Suppressor macrophage treated with lipopolysaccharide for 4 hours (primary cell): ENCODE measurements at regions not wholly inside any gene's neighbourhood (a gene's known extent, or its start where the extent isn't known, plus 50 kb on each side); places are given as distances from the start of the nearest gene placed in this dataset.
"Not testable (repeated sequence)": the region's sequence is repeated elsewhere in the genome, so short reads cannot be mapped to it uniquely, and the experiment has no call there.

Source experiments
- DNase-seq: peaks from one replicate; pipeline ENCODE4 v3.0.0-alpha.2; 2020

DNA sequence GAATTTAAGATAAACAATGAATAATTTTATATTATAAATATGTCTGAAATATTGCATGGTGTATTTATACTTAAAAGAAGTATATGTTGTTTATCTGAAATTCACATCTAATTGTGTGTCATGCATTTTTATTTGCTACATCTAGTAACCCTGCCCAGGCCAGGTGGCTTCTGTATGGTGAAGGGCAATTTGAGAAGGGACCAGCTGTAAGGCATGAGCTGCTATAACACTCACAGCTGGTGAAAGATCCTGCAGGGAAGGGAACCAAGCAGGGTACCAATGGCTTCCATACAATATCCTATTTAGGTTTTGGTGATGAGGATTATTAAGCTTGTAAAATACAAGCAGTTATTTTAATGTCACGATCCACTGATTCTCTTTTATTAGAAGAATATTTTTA is 921.8 kb upstream of the GJE1 start:
- DNase-seq: no peak

DNA sequence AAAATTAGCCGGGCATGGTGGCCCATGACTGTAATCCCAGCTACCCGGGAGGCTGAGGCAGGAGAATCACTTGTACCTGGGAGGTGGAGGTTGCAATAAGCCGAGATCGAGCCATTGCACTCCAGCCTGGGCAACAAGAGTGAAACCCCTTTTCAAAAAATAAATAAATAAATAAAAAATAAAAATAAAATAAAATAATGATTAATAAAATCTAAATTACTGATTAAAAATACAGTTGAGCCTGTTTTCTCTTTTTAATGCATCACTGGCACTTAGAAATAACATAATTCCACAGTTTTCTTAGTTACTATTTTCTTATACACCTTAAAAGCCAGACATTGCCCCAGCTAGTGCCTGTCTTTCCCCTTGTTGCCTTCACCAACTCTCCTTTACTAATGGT is 922.8 kb upstream of the GJE1 start:
- DNase-seq: no peak

DNA sequence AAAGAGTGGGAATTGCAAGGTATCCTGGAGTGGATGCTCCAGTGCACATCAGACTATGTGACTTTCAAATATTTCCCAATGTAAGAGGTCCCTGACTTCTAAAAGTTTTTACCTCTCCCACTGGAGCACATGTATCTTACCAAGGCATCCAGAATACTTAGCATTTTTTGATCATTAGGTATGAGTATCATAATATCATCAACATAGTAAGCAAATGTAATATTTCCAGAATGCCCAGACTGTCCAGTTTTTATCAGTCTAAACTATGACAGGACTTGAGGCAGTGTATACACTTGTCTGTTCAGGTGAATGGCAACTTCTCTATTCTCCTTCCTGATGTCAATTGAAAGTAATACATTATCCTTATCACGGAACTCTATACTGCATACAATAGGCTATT is 924.6 kb upstream of the GJE1 start:
- no peak for DNase-seq

DNA sequence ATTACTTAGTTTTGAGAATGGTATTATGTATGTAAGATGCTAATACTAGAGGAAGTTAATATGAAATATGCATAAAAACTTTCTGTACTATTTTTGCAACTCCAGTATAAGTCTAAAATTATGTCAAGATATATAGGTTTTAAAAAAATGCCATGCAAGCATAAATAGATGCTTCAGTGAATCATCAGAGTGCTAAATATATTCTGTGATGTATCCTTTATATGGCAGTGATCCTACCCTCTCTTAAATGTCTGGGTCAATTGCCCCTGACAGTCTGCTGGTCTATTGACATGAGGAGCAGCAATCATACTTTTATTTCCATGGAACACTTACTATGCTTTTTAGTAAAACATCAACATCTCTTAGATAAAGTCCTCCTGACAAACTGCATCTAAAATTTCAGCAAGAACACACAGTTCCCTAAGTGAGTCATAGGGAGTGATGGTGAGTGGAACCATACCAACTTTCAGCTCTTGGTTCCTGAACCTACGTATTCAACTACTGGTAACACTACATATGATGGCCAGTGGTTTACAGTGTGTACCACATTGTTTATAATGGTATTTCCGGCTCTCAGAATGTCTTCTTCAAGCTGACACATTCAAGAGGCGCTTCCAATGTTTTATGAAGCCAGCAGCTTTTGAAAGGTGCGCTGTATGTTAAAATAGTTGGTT is 928.7 kb upstream of the GJE1 start:
- no peak for DNase-seq

DNA sequence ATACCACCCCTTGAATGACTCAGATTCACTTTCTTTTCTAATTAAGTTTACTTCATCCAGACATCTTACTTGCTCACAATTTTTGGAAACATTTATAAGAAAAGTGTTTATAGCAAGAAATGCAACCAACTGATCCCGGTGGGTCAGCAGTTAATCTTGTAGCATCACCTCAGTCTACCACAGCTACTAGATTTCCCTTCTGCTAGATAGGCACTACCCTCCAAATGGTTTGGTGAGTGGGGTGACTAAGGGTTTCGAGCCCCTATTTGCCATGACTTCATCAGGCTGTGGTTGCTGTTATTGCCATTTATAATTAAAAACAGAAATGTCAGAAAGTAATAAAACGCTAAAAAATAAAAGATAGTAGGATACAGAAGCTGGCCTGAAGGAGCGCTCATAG is 930.1 kb upstream of the GJE1 start:
- DNase-seq: no peak

DNA sequence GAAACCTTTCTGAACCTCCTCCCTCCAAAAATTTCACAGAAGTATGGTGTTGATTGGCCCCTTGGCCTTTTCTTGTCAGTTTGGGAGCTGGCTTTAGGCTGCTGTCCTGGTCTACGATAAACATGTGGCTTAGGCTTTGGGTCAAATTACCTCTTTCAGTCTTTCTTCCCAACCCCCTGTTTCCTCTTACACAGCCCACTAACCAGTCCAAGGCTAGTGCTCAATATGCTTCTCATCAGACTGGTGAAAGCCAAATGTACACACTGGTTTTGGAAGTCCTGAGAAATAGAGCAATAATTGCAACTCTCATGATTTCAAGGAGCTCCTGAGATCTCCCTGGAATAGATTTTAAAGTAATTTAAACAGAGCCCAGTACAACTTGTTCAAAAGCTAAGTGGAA is 933.7 kb upstream of the GJE1 start:
- DNase-seq: no peak

DNA sequence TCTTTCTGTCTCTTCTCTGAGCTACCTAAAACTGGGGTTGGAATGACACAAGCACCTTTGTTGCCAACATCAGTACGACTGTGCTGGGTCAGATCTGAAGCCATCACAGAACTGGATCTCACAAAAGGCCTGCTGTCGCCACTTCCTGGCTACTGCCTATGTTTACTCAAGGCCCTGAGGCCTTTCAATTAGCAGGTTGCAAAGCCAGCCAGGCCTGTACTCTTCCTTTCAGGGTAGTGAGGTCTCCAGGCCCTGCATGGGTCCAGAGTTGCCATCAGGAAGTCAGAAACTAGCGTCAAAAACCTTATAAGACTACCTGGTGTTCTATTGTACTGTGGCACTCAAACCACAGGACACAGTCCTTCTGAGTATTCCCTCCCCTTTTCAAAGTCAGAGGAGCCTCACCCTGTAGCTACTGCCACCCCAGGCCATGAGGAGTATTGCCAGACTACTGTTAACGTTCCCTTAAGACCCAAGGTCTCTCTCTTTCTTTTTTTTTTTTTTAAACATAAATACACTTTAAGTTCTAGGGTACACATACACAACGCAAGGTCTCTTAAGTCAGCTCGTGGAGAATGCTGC is 937.4 kb upstream of the GJE1 start:
- DNase-seq: no peak

DNA sequence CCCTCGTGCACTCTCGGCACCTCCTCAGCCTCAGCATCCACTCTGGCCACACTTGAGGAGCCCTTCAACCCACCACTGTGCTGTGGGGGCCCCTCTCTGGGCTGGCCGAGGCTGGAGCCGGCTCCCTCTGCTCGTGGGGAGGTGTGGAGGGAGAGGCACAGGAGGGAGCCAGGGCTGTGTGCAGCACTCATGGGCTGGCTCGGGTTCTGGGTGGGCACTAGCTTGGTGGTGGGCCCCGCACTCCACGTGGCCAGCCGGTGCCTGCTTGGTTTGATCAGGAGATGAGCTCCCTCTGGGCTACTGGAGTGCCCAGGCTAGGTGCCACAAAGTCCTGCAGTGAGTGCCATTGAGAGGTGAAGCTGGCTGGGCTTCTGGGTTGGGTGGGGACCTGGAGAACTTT is 949.4 kb upstream of the GJE1 start:
- no peak for DNase-seq

DNA sequence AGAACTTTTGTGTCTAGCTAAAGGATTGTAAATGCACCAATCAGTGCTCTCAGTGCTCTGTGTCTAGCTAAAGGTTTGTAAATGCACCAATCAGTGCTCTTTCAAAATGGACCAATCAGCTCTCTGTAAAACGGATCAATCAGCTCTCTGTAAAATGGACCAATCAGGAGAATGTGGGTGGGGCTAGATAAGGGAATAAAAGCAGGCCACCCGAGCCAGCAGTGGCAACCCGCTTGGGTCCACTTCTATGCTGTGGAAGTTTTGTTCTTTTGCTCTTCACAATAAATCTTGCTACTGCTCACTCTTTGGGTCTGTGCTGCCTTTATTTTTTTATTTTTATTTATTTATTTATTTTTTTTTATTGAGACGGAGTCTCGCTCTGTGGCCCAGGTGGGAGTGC is 957.3 kb upstream of the GJE1 start:
- not testable (repeated sequence) for DNase-seq

DNA sequence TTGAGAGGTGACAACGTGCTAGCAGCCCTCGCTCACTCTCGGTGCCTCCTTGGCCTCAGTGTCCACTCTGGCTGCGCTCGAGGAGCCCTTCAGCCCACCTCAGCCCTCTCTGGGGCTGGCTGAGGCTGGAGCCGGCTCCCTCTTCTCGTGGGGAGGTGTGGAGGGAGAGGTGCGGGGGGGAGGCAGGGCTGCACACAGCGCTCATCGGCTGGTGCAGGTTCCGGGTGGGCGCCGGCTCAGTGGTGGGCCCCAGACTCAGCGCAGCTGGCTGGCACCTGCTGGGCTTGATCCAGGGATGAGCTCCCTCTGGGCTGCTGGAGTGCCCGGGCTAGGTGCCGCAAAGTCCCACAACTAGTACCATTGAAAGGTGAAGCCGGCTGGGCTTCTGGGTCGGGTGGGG is 957.8 kb upstream of the GJE1 start:
- DNase-seq: no peak

DNA sequence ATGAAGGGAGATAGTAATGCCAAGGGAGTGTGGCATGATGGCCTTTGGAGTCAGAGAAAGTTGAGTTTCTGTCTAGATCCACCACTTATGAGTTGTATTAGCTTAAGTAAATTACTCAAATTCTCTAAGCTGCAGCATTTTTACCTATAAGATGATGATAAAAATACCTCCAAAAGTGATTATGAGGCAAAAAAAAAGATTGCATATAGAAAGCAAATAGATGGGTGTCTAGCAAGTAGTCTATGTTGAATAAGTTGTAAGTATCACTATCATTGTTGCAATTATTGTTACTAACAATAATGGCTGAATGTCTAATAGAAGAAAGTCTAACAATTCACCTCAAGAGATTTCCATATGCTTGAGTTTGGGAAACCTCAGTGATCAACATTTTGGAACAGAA is 959.2 kb upstream of the GJE1 start:
- no peak for DNase-seq

DNA sequence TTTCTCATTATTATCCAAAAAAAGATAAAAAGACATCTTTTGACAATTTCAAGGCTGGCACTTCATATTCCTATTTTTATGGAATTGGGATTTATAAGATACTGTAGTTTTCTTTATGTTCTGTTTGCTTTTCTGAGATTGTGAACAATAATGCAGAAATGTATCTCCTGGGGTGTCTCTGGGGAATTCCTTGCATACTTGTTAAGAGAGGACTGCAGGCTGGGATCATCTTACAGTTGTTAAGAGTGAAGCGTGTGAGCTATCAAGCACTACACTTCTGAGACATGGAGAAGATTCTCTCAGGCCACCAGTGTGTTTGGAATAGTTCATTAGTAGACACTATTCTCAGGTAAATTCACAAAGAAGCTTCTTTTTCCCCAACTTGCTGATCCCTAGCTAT is 963.3 kb upstream of the GJE1 start:
- no peak for DNase-seq

DNA sequence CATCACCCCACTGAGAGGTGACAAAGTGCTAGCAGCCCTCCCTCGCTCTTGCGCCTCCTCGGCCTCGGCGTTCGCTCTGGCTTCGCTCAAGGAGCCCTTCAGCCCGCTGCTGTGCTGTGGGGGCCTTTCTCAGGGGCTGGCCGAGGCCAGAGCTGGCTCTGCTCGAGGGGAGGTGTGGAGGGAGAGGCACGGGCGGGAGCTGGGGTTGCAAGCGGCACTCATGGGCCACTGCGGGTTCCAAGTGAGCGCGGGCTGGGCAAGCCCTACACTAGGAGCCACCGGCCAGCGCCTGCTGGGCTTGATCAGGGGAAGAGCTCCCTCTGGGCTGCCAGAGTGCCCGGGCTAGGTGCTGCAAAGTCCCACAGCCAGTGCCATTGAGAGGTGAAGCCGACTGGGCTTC is 964.8 kb upstream of the GJE1 start:
- DNase-seq: no peak

DNA sequence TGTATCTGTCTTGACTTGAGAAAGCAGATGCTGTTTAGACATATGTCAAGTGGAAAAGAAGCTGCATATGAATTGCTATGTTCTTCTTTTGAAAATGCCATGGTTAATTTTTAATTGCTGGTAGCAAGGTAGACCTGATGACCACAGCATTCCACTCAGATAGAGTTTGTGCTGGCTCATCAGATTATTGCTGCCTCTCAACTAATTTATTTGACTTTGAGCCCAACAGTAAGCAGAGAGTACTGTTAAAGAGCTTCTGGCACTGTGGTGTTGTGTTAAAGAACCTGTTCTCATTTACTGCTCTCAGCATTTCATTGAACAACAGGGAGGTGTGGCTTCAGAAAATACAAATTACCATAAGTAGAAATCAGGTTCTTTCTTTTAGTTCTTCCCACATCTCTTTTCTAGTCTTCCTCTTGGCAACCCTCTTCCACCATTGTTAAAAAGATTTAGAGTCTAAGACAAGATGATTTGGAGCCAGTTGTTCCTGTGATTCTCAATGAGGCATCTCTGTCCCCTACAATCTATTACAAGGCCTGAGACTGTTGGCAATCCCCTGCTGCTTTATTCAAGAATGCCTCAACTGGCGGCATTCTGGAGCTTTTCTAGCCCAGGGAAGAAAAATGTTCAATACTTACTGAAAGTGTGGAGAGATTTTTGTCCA is 967.6 kb upstream of the GJE1 start:
- DNase-seq: no peak

DNA sequence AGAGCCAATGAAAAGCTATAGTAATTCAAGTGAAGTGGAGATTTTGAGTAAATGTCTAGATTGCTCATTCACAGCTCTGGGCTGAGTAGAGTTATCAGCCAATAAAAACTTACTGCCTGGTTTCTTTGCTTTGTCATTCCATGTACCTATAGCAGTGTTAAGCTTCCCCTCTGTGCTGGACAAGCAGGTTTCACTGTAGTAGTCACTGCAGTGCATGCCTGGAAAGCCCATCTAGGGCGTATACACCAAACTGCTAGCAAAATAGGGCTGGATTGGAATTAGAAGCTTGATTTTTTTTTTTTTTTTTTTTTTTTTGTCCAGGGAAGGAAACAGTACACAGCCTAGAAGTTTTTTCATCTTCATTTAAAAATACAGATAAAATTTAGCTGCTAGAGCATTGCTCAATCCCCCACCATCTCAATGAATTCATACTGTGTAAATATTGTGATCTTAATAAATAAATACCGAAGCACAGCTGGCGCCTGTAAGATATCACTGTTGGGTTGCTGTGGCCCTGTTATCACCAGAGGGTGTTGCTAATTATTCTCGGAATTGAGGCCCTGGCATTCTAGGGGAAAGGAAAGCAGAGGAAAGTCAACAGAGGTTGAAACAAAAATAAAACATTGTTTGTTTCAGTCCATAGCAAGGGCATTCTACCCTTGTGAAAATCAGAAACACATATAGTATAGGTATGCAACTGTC is 968.5 kb upstream of the GJE1 start:
- no peak for DNase-seq

DNA sequence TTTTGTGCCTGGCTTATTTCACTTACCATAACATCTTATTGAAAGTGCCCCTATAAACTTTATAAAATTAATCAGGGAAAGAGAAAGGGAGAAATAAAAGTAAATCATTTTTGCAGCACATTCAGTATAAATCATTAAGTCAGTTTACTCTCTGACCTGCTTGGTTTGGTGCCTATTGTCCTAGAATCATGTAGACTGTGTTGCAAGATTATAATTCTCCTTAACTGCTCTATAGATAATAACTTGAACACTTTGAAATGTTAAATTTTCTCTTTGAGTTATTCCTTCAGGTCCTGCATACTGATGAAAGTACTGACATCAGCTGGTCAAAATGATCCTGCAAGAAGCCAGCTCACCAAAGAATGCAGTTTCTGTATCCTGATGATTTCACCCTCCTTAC is 969.6 kb upstream of the GJE1 start:
- no peak for DNase-seq

DNA sequence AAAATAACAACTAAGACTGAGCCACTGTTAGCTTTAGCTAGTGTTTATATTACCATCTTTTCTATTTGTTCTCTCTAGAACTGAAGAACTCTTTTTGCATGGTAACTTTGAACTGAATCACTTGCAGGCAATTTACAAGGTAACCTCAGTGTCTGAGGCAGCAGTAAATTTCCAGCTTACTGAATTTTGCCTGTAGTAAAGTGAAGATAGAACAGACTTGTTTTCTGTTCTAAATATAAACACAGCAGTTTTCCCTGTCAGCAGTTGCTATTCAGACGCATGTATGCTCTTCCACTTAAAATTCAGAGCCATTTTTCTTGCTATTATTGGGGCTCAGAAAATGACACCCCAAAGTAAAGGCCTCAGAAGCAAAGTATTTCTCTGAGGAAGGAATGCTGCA is 974.0 kb upstream of the GJE1 start:
- no peak for DNase-seq

DNA sequence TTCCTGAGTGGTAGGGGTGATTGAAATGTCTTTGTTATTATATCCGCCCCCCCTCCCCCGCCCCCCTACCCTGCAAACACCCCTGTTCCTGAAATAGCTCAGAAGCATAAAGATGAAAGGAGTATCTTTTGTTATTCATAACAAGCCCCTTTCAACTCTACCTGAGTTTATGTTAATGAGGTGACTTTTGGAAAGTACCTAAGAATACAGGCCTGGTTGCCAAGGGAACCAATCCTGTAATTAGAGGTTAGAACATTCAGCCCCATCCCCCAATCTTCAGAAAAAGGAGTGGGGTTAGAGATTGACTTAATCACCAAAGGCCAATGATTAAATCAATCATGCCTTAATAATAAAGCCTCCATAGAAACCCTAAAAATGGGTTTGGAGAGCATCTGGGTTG is 979.2 kb upstream of the GJE1 start:
- no peak for DNase-seq

DNA sequence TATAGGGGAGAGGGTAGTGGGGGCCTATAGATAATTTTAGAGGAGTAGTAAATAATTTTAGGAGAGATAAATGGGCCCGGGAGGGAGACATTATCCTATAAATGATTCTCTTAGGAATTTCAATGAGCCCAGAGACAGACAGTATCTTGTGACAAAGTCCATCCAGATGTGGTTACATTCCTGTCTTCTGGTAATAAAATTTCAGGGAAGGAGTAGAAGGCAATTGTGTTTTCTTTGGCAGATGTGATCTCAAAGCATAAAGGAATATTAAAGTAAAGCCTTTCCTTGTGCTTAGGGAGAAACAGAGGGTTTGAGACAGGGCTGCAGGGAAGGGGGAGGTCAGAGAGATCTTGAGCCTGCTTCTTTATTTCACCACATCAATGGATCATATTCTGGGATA is 979.8 kb upstream of the GJE1 start:
- no peak for DNase-seq

DNA sequence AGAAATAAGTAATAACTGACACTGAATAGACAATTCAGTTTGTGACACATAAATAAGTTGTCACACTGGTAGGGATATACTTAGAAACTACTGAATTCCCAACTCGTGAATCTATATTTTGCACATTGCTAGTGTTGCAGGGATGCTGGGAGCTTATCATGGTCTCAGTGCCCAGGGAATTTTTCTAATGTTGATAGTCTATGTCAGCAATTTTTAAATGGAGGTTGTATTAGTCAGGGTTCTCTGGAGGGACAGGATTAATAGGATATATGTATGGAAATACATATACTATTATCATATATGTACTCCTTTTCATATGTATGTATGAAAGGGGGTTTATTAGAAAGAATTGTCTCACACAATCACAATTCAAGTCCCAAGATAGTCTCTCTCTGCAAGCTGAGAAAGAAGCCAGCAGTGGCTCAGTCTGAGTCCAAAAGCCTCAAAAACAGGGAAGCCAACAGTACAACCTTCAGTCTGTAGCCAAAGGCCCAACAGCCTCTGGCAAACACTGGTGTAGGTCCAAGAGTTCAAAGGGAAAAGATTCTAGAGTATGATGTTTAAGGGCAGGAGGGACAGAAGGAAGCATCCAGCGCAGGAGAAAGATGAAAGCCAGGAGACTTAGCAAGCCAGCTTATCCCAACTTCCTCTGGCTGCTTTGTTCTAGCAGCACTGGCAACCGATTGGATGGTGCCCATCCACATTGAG is 980.9 kb upstream of the GJE1 start:
- DNase-seq: no peak

DNA sequence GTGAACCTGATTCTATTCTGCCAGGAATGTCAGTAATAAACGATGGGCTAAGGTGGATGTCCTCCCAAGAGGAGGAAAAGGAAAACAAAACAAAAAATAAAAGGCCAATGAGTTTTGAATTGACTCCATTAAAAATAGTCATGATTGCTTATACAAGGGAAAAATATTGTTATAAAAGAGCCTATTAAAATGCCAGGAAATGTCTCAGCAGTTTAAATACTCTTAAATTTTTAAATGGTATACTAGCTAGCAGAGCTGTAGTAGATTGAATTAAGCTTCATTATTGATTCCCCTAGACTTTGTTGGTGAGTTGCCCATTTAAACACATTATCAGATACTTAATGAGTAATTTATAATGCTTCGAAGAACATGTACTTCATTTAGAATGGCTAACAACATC is 990.9 kb upstream of the GJE1 start:
- no peak for DNase-seq

DNA sequence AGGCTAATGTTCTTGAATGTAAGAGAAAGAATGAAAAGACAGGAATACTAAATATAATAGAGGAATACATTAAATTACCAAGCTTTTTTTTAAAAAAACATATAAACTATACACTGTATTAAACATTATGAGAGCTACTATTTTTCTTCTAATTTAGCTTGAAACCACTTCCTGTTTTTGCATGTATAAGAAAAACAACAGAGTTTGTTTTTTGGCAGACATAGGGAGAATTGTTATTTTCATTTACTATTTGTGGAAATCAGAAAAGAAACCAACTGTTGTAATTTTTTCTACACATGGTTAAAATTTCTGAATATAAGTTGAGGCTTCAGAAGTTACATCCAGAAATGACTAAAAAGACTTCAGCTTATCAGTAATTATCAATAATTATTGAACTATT is 991.8 kb upstream of the GJE1 start:
- no peak for DNase-seq

DNA sequence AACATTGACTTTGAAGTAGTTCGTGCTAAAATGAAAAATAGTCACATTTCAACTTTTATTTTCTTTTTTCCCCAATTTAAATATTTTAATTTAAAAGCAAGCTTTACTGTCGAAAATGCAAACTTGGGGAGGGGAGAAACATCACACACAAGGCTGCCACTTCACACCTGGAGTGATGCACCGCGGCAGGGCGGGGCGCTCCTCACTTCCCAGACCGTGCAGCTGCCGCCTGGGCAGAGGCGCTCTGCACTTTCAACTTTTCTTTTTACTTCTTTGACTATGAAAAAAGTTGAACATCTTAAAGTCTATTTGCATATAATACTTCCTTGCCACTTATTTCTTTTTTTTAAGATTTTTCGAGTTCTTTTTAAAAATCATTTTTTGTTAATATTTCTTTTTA is 993.3 kb upstream of the GJE1 start:
- DNase-seq: no peak

DNA sequence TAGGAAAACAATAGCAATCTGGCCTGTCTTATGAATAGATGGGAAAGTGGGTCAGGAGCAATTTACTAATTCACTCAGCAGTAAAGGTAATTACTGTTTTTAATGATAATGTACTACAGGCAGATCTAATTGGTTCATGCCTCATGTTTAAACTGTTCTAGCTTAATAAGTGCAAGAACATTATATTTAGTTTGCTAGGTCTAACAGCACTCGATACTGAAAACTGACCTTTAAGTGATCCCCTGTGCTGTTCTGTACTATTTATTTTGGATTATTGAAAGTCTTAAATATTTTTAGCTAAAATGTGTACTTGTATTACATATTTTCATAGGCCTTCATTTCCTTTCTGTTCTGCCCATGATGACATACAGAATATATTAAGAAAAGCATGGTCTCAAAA is 998.0 kb upstream of the GJE1 start:
- DNase-seq: no peak
